NCI-H2171 (cell line): ENCODE measurements at regions not wholly inside any gene's neighbourhood (a gene's known extent, or its start where the extent isn't known, plus 50 kb on each side); places are given as distances from the start of the nearest gene placed in this dataset.
"Not testable (repeated sequence)": the region's sequence is repeated elsewhere in the genome, so short reads cannot be mapped to it uniquely, and the experiment has no call there.

Source experiments
- DNase-seq: peaks from one replicate; lab custom pipeline; 2025; lab: John Stamatoyannopoulos, UW

DNA sequence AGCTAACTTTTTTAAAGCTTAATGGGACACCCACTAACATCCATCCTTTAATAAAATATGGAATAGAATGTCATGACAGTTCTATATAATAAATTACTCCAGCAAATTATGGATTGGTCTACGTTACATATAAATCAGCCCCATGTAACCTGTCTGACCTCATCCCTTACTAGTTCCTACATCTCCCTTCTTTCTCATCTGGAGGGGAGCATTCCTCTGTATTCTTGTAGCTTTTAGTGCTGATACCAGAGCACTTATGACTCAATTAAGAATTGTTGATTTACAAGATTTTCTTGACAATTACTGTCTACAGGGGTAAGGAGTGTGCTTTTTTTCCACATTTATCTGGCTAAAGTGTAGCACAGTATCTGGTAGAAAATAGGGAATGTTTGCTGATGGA is 523.7 kb downstream of the FAM181B start:
- no peak for DNase-seq

DNA sequence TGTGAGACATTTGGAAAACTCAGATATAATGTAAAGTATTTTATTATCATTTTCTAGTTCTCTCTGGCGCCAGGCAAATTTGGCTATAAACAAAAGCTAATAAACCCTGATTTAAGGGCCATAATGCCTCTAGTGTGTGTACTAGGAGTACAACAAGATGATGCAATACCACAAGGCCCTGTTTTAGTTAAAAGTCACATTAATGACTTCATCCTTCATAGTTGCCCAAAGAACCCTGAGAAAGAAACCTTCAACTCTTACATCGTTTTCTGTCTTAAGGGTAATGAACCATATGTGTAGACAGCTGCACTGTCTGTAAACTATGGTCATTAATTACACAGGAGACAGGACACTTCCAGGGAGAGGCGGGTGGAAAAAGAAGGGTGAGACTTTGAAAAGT is 538.4 kb downstream of the FAM181B start:
- DNase-seq, result no peak

DNA sequence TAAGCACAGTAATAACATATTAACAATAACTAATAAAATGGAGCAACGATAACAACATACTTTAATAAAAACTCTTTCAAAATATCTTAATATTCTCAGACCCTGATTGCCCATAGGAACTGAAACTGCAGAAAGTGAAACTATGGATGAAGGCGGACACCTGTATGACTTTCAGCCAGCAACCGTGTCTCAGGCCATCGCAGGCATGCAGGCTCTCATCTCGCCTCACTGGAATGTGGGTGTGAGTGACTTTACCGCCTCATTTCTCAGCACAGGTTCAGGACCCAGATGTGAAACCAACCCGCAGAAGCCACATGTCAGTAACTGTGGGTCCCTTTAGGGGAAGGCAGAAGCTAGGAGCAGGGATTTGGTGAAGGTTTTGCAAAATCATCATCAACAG is 539.1 kb downstream of the FAM181B start:
- no peak for DNase-seq

DNA sequence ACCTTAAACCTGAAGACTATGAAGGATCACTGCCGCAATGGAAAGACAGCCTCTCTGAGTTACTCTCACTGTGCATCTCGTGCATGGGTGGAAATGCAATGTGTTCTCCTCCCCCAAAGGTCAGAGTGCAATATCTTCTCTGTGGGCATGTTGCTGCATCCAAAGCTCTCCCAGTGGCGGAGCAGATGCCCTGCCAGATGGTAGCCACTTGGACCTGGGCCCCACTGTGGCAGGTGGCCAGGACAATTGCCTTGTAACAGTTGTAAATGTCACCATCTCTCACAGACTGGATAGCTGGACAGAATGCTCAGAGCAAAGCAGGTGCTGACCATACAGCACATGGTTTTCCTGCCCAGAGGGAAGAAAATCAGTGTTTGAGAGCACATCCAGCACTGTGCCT is 542.0 kb downstream of the FAM181B start:
- DNase-seq, result no peak

DNA sequence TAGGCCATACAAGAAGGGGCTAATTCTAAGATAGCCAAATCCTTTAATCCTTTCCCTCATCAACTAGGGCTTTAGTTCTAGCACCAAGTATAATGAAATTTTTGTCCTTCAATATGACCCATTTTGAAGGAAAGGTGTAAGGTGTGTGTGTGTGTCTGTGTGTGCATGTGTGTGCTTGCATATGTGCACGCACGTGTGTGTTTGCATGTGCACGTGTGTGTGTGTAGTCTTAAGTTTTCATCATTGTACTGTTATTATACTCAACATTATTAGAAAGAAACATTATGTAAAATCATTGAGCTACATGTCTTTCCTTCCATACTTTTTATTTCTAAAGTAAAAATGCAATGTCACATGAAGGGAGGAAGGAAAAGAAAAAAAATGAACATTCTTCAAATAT is 547.7 kb downstream of the FAM181B start:
- DNase-seq, result no peak

DNA sequence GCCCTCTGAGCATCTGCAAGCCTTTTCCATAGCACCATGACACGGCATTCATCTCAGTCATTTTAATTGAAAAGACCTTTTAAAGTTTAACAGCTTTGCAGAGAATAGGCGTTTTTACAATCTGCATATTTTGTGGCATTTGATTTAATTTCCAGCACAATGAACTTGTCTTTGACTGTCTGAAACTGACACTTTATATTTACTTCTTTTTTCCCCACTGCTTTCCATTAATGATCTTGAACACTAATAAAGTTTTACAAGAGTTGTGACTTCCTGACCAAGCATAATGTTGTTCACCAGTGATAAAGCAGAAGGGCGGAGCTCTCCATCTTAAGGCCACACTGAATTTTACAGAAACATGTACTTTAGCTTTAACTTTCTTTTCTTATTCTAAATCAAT is 548.7 kb downstream of the FAM181B start:
- DNase-seq, result no peak

DNA sequence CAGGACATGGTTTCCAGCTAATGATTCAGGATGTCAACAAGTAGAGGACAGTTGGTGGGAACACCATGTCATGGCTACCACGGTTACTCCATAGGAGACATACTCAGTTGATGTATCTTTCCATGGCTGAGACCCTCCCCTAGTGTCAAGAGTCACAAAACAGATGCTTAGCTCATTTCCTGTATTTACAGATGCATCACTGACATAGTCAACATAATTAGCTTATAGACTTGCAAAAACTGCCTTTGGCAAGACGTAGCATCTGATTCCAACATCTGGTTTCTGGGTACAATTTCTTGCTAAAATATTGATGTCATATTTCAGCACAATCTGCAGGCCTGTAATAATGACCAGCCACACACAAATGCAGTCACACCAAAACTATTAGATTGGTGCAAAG is 550.3 kb downstream of the FAM181B start:
- no peak for DNase-seq

DNA sequence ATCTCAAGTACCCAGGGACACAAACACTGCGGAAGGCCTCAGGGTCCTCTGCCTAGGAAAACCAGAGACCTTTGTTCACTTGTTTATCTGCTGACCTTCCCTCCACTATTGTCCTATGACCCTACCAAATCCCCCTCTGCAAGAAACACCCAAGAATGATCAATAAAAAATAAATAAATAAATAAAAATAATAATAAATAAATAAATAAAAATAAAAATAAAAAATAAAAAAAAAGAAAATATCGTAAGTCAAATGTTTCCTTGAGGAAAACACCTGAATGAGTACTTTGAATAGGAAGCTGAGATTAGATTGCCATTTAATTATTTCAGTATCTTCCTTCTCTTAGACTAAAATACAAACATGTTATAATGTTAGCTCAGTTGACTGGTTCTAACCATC is 551.0 kb downstream of the FAM181B start:
- not testable (repeated sequence) for DNase-seq

DNA sequence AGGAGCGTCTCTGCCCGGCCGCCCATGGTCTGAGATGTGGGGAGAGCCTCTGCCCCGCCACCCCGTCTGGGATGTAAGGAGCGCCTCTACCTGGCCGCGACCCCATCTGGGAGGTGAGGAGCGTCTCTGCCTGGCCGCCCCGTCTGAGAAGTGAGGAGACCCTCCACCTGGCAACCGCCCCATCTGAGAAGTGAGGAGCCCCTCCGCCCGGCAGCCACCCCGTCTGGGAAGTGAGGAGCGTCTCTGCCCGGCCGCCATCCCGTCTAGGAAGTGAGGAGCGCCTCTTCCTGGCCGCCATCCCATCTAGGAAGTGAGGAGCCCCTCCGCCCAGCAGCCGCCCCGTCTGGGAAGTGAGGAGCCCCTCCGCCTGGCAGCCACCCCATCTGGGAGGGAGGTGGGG is 551.9 kb downstream of the FAM181B start:
- DNase-seq, result not testable (repeated sequence)

DNA sequence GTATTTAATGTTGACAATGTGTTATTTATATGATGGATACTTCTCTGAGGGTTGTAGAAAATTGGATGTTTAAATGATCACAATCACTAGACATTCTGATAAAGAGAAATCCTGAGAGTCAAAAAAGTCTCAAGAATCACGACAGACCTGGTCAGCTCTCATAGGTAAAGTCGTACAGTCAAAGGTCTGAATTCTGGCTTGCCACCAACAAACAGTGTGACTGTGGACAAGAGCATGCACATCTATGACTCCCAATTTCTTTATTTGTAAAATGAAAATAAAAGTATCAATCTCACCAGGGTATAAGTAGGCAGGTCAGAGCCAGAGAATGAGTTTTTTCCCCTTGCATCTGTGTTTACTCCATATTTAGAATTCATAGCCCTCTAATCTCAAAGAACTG is 556.7 kb downstream of the FAM181B start:
- no peak for DNase-seq

DNA sequence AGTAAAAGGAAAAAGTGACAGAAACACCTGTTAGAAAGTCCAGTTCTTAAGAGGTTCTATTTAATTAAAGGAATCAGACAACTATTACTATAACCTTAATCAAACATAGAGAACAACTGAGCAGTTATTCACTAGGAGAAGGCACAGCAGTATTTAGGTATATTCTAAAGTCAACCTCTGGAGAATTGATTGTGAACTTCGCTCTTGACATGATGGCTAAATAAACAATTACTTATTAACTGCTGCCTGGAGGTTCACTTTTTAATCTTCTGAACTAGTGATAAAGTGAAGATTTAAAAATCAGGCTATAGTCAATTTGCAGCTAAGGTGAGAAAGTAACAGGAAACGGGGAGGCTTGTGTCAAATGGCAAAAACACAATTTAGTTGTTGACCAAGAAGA is 557.3 kb downstream of the FAM181B start:
- DNase-seq, result no peak

DNA sequence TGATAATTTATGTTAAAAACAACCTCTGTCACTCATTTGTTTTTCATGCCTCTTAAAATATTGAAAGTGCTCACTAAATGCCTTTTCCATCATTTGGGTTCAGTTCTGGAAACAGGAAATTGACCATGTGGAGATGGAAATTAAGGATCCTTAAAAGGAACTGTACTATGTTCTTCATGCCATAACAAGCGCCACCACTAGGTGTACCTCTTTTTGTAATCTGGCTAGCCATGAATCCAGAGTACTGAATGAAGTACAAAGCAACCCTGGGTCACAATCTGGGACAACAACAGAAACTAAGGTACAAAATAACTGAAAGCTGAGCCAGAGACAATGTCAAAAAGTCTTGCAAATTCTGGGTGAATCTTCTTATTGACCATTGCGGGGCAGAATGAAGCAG is 559.1 kb downstream of the FAM181B start:
- no peak for DNase-seq

DNA sequence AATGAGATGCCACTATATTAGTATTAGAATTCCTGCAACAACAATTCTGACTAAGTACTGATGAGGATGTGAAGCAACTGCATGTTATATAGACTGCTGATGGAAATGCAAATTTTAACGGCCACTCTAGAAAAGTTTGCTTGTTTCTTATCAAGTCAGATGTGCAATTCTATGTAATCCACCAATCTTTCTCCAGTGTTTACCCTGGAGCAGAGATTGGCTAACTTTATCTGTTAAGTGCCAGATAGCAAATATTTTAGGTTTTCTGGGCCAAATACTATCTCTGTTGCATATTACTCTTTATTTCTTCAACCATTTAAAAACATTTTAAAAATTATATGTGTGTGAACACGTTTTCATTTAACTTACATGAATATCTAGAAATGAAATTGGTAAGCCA is 586.9 kb downstream of the FAM181B start:
- DNase-seq, result no peak

DNA sequence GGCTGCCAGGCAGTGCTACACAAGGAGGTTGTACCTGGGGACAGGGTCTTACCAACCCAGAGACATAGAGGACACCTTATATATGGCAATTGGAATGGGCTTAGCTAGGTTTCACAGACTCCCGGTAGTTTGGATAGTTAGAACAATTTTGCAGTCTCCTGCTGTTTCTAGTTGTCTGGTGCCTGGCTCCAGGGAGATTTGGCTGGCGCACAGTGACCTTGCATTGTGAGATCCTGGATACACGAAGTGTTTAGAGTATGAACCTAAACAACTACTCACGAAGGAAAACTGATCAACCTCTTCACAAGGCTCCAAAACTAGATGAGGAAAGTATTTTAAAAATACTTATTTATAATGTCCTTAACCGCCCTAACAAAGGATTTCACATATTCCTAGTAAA is 614.7 kb downstream of the FAM181B start:
- no peak for DNase-seq

DNA sequence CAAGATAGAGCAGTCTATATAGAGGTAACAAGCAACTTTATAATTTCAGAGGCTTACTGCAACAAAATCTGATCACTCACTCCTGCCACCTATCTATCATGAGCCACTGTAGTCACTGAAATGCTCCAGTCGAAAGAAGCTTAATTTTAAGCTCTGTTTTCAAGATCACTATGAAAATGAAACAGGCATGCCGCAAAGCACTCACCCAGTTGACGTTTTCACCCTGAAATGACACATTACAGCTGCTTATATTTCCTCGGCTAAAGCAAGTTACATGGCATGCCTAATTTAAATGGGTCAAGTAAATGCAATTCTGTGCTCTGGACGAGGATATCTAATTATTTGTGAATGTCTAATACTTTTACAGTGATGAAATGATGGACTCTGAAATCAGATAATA is 616.3 kb downstream of the FAM181B start:
- DNase-seq, result no peak

DNA sequence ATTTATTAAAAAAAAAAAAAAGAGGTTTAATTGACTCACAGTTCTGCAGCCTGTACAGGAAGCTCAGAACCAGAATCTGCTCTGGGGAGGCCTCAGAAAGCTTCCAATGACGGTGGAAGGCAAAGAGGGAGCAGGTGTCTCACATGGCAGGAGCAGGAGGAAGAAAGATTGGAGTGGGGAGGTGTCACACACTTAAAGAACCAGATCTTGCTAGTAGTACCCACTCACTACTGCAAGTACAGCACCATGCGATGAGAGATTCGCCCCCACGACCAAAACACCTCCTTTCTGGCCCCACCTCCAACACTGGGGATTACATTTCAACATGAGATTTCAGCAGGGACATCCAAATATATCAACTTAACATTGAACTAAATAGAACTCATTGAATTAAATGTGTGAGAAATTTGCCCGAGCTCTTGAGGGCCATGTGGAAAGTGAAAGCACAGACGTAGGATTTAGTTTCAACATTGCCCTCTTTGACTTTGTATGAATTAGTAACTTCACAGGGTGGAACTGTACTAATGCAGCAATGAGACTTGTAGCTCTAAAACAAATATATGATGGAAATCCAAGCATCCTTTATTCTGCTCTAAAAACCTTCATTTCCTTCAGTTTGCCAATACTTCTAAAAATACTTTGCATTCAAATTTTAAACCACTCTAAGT is 628.2 kb downstream of the FAM181B start:
- DNase-seq, result no peak

DNA sequence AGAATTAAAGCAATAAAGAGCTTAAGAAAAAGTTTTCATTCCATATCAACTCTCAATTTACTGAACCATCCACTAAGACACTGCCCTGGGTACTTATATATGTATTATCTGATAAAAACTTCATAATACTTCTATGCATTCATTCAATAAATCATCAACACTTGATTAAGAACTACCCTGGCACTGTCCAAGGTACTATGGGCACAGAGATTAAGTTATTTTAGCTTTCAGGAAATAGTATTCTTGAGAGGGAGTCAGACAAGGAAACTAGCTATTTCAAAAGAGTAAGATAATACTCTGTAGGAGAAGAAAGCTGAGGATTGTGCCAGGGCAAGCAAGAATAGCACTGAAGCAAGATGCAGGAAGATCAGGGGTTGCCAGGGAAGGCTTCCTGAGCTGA is 640.8 kb downstream of the FAM181B start:
- no peak for DNase-seq

DNA sequence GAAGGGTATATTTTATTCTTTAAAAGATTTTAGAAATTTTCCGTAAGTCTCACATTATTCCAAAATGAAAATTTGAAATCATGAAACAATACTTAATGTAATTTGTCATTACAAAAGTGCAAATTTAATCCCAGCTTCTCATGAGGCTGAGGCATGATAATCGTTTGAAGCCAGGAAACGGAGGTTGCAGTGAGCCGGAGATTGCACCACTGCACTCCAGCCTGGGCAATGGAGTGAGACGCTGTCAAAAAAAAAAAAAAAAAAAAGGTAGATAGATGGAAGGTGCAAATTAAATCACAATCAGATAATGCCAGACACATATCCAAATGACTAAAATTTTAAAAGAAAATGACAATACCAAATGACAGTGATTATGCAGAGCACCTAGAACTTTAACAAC is 644.2 kb downstream of the FAM181B start:
- no peak for DNase-seq

DNA sequence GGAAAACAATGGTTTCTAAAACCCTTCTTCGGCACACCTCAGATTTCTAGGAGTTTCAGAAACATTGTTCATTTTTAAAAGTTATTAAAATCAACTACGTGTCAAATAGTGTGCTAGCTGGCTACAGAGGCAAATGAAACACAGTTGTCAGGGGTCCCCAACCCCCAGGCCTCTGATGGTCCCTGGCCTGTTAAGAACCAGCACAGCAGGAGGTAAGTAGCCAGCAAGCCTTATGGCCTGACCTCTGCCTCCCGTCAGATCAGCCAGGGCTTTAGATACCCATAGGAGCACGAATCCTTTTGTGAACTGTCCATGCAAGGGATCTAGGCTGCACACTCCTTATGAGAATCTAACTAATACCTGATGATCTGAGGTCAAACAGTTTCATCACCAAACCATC is 648.2 kb downstream of the FAM181B start:
- no peak for DNase-seq

DNA sequence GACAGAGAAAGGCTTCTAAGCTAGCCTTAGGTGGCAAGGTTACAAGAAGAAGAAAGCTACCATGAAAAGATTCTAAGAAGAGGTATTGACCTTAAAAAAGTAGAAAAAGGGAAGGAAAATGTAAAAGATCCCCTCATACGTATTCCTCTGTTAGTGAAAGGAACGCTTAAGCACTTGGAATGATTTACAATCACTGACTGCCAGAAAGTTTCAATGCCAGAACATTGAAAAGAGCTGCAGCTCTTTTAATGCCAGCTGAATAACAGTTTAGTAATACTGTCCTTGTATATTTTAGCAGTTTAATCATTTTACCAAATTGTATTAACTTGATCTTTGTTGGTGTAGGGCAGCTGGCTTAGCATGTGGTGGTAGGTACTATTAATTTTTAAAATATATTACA is 650.7 kb downstream of the FAM181B start:
- DNase-seq, result no peak

DNA sequence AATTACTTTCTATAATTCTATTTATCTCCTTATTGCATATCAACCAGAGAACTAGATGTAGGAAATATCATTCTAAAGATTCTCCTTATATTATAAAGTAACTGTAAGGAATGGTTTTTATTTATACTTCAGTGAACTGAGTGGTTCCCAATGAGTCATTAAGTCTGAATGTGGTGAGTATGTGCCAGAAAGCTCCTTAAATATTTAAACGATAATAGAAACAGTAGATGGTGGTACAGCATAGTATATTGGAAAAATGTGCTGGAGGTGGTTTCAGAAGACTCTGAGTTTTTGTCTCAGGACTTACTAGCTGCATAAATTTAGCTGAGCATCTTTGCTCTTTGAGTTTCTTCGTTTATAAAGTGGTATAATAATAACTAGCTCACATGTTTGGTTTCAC is 653.5 kb downstream of the FAM181B start:
- no peak for DNase-seq

DNA sequence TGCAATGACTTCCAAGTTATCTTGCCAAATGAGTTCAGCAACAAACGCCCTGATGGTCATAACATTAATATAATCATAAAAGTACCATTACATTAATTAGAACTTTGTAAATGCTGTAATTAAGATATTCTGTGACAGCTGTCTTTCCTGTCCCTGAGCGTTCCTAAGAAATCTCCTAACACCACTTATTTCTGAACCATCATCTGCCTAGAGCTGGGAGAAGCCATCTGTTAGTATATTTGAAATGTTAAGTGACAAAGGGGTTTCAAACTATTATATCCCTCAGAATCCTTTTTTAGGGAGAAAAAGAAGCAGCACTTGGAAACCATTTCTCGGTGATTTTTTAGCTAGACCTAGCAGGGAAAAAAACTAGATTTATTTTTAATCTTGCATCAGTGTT is 657.5 kb downstream of the FAM181B start:
- no peak for DNase-seq

DNA sequence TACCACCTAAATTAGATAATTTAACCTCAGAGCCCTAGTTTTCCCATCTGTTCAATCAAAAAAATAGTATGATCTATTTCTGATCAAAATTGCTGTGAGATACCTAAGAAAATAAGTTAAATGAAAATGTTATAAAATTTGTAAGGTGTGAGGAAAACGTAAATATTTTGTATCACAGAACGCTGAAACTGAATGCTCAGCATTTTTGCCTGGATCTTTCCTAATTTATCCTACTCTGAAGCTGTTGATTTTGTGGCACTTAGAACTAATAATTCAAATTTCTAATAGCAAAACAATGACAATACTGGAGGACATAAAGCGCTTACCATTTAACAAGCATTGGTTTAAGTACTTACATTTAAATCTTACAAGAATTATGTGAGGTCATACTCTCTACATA is 674.2 kb downstream of the FAM181B start:
- DNase-seq, result no peak

DNA sequence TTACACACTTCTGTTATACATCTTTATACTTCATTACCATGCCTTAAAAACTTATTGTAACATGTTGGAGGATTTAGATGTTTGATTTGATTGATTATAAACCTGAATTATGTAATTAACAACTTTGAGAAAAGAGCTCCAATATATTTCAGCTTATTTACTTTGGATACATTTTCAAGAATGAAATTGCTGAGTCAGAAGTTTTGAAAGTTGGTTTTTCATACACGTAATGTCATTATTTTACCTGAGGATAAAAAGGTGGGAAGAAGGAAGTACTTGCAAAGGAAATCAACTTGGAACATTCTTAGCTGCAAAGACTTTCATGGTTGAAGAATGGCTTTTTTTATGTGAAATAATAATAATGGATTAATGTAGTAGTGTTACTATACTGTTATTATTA is 677.2 kb downstream of the FAM181B start:
- DNase-seq, result no peak

DNA sequence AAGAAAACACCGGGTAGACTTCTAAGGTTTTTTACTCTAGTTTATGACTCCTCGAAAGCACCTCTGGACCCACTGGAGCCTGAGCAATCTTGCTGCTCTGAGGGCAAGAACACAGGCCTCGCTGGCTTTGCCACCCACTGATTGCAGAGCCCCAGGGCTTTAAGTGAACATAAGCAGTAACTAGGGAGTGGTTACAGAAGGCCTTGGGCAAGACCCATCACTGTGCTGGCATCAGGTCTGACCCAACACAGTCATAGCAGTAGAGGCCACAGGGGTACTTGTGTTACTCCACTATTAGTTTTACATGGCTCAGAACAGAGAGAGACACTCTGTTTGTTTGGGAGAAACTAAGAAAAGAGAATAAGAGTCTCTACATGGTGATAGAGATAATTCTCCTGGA is 684.5 kb downstream of the FAM181B start:
- DNase-seq, result no peak
